Mesendoderm (in vitro differentiated cells): ENCODE measurements at regions not wholly inside any gene's neighbourhood (a gene's known extent, or its start where the extent isn't known, plus 50 kb on each side); places are given as distances from the start of the nearest gene placed in this dataset.

Source experiments
- DNase-seq: peaks from one replicate; pipeline ENCODE4 v3.0.0; 2013
- H2AK5ac ChIP-seq: 2 replicates; pipeline ENCODE4 v1.6.1; 2013; ENCODE audit warnings: low read length, inconsistent platforms
- H2BK120ac ChIP-seq: 2 replicates; pipeline ENCODE4 v1.6.1; 2013; ENCODE audit warnings: low read depth, mild to moderate bottlenecking, low read length, moderate library complexity, mixed read lengths
- H2BK15ac ChIP-seq: replicated peaks from 2 replicates; pipeline ENCODE4 v1.6.1; 2013; ENCODE audit warnings: low read depth, mild to moderate bottlenecking, moderate library complexity
- H2BK5ac ChIP-seq: 2 replicates; pipeline ENCODE4 v1.6.1; 2013; ENCODE audit warnings: low read length, inconsistent platforms
- H3K18ac ChIP-seq: 2 replicates; pipeline ENCODE4 v1.6.1; 2013; ENCODE audit warnings: mild to moderate bottlenecking, low read length, mixed read lengths
- H3K23ac ChIP-seq: one replicate; pipeline ENCODE4 v1.6.1; 2013; ENCODE audit warnings: low read length
- H3K27ac ChIP-seq: 2 replicates; pipeline ENCODE4 v1.5.1; 2013; ENCODE audit warnings: low read depth, mild to moderate bottlenecking, inconsistent platforms, low read length, moderate library complexity
- H3K27me3 ChIP-seq: 2 replicates; pipeline ENCODE4 v1.6.1; 2013; ENCODE audit warnings: low read length, control low read depth, mild to moderate bottlenecking, inconsistent platforms; ENCODE audit not compliant: insufficient read depth, poor library complexity
- H3K36me3 ChIP-seq: 2 replicates; pipeline ENCODE4 v1.6.1; 2013; ENCODE audit warnings: low read length, inconsistent platforms; ENCODE audit not compliant: control insufficient read depth, insufficient read depth
- H3K4ac ChIP-seq: one replicate; pipeline ENCODE4 v1.6.1; 2013; ENCODE audit warnings: low read depth, mild to moderate bottlenecking, low read length, moderate library complexity
- H3K4me1 ChIP-seq: 2 replicates; pipeline ENCODE4 v1.6.1; 2013; ENCODE audit warnings: low read depth, low read length, inconsistent platforms; ENCODE audit not compliant: control insufficient read depth
- H3K4me2 ChIP-seq: 2 replicates; pipeline ENCODE4 v1.6.1; 2013; ENCODE audit warnings: low read length
- H3K4me3 ChIP-seq: 2 replicates; pipeline ENCODE4 v1.5.1; 2013; ENCODE audit warnings: mild to moderate bottlenecking, low read length
- H3K56ac ChIP-seq: one replicate; pipeline ENCODE4 v1.6.1; 2013; ENCODE audit warnings: low read length
- H3K79me1 ChIP-seq: 2 replicates; pipeline ENCODE4 v1.6.1; 2013; ENCODE audit warnings: low read length, inconsistent platforms
- H3K79me2 ChIP-seq: 2 replicates; pipeline ENCODE4 v1.6.1; 2013; ENCODE audit warnings: mild to moderate bottlenecking, low read length; ENCODE audit not compliant: control insufficient read depth, insufficient read depth
- H3K9ac ChIP-seq: 2 replicates; pipeline ENCODE4 v1.6.1; 2013; ENCODE audit warnings: low read length, inconsistent platforms
- H4K5ac ChIP-seq: one replicate; pipeline ENCODE4 v1.6.1; 2013; ENCODE audit warnings: low read length
- H4K8ac ChIP-seq: one replicate; pipeline ENCODE4 v1.6.1; 2013; ENCODE audit warnings: low read depth, mild to moderate bottlenecking, control low read depth, low read length, moderate library complexity
- WGBS: extraction: QIAGEN DNeasy Blood & Tissue Kit; methylation state at CpG from one replicate; pipeline ENCODE4 v1.1.7; 2013; ENCODE audit warnings: low lambda C conversion rate, missing lambda C conversion rate; ENCODE audit not compliant: insufficient coverage; ENCODE audit errors: extremely low coverage; 5-methylcytosine and 5-hydroxymethylcytosine counted together

DNA sequence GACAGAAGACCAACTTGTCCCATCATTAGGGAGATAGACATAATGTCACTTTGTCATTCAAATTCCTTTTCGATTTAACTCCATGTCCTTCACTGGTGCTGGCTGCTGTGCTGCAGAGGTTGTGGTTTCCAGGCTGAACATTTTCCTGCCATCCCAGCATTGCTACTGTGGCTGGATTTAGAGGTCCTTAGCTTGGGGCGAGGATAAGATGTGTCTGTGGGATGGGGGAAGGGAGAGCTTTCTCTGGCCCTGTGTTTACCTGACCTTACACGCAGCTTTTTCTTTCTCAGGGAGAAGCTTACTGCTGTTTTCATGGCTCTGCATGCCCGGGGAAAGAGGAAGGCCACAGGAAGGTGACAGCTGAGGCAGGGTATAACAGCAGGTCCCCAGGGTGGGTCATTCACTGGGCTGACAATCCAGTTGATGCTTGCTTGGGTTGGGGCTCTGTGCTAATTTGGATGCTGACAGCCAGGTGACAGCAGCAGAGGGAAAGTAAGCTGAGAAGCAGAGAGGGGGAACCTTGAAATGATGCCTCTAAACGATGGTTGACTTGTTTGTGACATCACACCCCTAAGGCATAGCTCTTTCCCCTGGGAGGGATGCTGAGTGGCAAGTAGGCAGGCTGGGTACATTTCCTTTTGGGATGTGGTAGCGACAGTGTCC, 326.9 kb upstream of the CTNNB1 start:
- Histone ChIP-seq H3K9ac (peak overlapping the region; percentile 3), H4K8ac (no peak overlapping the region), H2BK5ac (peak overlapping the region; percentile 52), H3K23ac (no peak overlapping the region), H3K27me3 (no peaks in the 10 kb centered on the region), H3K79me2 (no peaks in the 10 kb centered on the region), H2BK15ac (no peak overlapping the region), H2BK120ac (no peak overlapping the region), H3K79me1 (no peaks in the 10 kb centered on the region), H3K27ac (no peak overlapping the region), H3K36me3 (no peaks in the 10 kb centered on the region), H3K56ac (peak overlapping the region; percentile 53), H3K4me1 (peaks cover 29% of the 10 kb centered on the region), H3K4ac (peak overlapping the region; percentile 18), H3K4me2 (no peak overlapping the region), H3K4me3 (no peak overlapping the region), H4K5ac (no peak overlapping the region), H3K18ac (peak overlapping the region; percentile 4), H2AK5ac (peak overlapping the region; percentile 14)
- whole genome bisulfite sequencing = no CpG with 5 or more reads among the region's 6 CpGs
- DNase-seq = no peak

DNA sequence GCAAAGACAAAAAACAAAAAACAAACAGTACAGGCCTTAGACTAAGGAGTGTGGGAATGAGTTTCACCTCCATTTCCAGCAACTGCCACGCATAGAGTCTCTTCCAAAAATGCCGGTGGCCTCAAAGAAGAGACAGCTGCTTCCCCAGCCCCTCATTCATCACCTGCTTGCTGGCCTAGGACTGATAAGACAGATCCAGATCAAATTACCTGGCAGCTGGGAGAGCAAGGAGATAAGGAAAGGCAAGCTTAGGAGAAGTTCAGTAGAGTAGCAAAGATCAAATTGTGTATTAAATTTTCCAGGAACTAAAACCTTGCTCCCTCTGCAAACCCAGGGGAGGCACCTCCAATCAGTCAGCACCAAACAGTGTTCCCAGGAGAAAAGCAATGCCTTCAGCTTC, 325.8 kb upstream of the CTNNB1 start:
- Histone ChIP-seq H4K8ac (no peak overlapping the region), H3K27ac (no peak overlapping the region), H2AK5ac (no peak overlapping the region), H3K79me2 (no peaks in the 10 kb centered on the region), H3K4ac (no peak overlapping the region), H4K5ac (no peak overlapping the region), H3K4me2 (no peak overlapping the region), H3K9ac (no peak overlapping the region), H3K18ac (peak overlapping the region; percentile 34), H2BK120ac (peak overlapping the region; percentile 48), H3K23ac (no peak overlapping the region), H3K4me3 (no peak overlapping the region), H3K79me1 (no peaks in the 10 kb centered on the region), H3K36me3 (no peaks in the 10 kb centered on the region), H2BK5ac (no peak overlapping the region), H2BK15ac (no peak overlapping the region), H3K27me3 (no peaks in the 10 kb centered on the region), H3K4me1 (peaks cover 30% of the 10 kb centered on the region), H3K56ac (no peak overlapping the region)
- DNase-seq = peak; percentile 78
- WGBS = no CpG with 5 or more reads among the region's 2 CpGs

DNA sequence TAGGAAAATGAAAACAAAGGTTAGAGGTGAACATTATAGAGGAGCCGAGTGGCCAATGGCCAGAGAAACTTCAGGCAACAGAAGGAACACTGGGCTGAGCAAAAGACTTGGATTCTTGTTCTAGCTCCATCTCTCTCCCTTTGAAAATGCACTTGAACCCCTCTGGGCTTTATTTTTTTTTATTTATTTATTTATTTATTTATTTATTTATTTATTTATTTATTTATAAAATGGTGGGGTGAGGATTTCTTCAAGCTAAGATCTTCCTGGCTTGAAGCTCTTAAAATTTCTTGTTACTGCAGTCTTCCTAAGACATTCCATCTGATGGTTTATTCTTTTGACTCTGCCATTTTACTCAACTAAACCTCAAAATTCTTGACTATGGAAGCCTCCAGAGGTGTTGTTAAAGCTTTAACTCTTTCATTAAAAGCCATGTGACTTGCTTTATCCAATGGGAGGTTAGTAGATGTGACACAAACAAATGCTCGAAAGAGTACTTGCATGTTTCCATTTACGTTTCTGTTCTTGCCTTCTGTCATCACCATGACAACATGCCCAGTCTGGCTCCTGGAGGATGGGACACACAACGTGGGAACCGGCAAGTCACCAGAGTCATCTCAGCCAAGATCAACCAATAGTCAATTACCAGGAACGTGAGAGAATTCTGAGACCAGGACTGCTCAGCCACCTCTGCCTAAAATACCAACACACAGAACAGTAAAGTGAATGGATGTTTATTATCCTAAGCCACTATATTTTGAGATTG, 325.2 kb upstream of the CTNNB1 start:
- H3K9ac ChIP-seq = no peak overlapping the region
- H3K18ac ChIP-seq = peak overlapping the region; percentile 34
- H2AK5ac ChIP-seq = no peak overlapping the region
- no peaks in the 10 kb centered on the region for H3K27me3 ChIP-seq
- no peak overlapping the region for H3K4me2 ChIP-seq
- H3K4ac ChIP-seq = no peak overlapping the region
- no peaks in the 10 kb centered on the region for H3K36me3 ChIP-seq
- no peak overlapping the region for H4K8ac ChIP-seq
- DNase-seq = peak; percentile 41
- H2BK5ac ChIP-seq = no peak overlapping the region
- no peak overlapping the region for H4K5ac ChIP-seq
- no CpG with 5 or more reads among the region's 6 CpGs for WGBS
- no peak overlapping the region for H3K27ac ChIP-seq
- H3K79me1 ChIP-seq = no peaks in the 10 kb centered on the region
- peaks cover 28% of the 10 kb centered on the region for H3K4me1 ChIP-seq
- no peak overlapping the region for H3K56ac ChIP-seq
- no peak overlapping the region for H3K23ac ChIP-seq
- no peaks in the 10 kb centered on the region for H3K79me2 ChIP-seq
- no peak overlapping the region for H3K4me3 ChIP-seq
- no peak overlapping the region for H2BK120ac ChIP-seq
- H2BK15ac ChIP-seq = no peak overlapping the region

DNA sequence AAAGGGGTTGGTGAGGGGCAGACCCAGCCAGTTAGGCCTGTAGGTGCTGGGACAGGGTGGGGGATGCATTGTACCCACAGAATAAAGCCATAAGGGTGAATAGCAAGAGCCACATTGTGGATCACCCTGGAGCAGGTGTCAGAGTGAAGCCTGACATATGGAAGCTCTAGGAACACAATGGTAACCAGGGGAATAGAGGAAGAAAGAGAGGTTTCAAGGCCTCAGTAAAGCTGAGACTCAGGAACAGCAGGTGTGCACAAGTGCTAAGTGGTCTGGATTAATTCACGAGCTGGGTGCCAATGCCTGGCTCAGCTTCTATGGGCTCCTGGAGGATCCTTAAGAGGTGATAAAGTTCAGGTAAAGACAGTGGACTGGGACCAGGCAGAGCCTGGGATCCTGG, 323.7 kb upstream of the CTNNB1 start:
- H3K27ac ChIP-seq = no peak overlapping the region
- no peak overlapping the region for H4K8ac ChIP-seq
- H3K79me2 ChIP-seq = no peaks in the 10 kb centered on the region
- peaks cover 24% of the 10 kb centered on the region for H3K4me1 ChIP-seq
- no peak overlapping the region for H2BK15ac ChIP-seq
- no peaks in the 10 kb centered on the region for H3K36me3 ChIP-seq
- no peak for DNase-seq
- no peaks in the 10 kb centered on the region for H3K27me3 ChIP-seq
- H3K4me3 ChIP-seq = no peak overlapping the region
- no peak overlapping the region for H2AK5ac ChIP-seq
- WGBS = no CpG with 5 or more reads among the region's 1 CpG
- no peak overlapping the region for H3K56ac ChIP-seq
- no peak overlapping the region for H3K9ac ChIP-seq
- H3K18ac ChIP-seq = no peak overlapping the region
- no peak overlapping the region for H3K23ac ChIP-seq
- H3K79me1 ChIP-seq = no peaks in the 10 kb centered on the region
- H3K4me2 ChIP-seq = no peak overlapping the region
- no peak overlapping the region for H2BK5ac ChIP-seq
- no peak overlapping the region for H4K5ac ChIP-seq
- H2BK120ac ChIP-seq = no peak overlapping the region
- H3K4ac ChIP-seq = no peak overlapping the region

DNA sequence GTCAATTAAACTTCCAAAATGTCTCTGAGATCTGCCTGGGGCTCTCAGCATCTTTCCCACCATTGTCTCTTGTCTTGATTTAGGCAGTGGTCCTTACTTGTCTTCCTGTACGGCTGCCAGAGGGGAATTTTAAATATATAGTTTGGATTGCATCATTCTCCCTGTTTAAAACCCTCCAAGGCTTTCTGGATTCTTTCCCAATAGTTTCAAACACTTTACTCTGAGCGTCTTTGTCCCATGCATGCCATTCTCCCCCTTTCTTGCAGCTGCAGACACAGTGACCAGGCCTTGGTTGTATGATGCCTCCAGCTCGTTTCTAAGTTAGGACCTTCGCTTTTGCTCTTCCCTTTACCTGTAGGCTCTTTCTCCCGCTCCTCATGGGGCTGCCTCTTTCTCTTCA, 323.3 kb upstream of the CTNNB1 start:
- Histone ChIP-seq H3K4ac (no peak overlapping the region), H3K56ac (no peak overlapping the region), H3K79me1 (no peaks in the 10 kb centered on the region), H3K36me3 (no peaks in the 10 kb centered on the region), H3K18ac (no peak overlapping the region), H3K27ac (no peak overlapping the region), H2AK5ac (no peak overlapping the region), H2BK120ac (no peak overlapping the region), H2BK5ac (no peak overlapping the region), H3K79me2 (no peaks in the 10 kb centered on the region), H4K8ac (no peak overlapping the region), H2BK15ac (no peak overlapping the region), H3K4me2 (no peak overlapping the region), H3K4me3 (no peak overlapping the region), H3K23ac (no peak overlapping the region), H3K27me3 (no peaks in the 10 kb centered on the region), H3K9ac (no peak overlapping the region), H3K4me1 (peaks cover 20% of the 10 kb centered on the region), H4K5ac (no peak overlapping the region)
- DNase-seq = no peak
- WGBS = no CpG with 5 or more reads among the region's 5 CpGs
